ENCODE measurements at regions not wholly inside any gene's neighbourhood (a gene's known extent, or its start where the extent isn't known, plus 50 kb on each side); places are given as distances from the start of the nearest gene placed in this dataset.
"Not testable (repeated sequence)": the region's sequence is repeated elsewhere in the genome, so short reads cannot be mapped to it uniquely, and the experiment has no call there.

DNA sequence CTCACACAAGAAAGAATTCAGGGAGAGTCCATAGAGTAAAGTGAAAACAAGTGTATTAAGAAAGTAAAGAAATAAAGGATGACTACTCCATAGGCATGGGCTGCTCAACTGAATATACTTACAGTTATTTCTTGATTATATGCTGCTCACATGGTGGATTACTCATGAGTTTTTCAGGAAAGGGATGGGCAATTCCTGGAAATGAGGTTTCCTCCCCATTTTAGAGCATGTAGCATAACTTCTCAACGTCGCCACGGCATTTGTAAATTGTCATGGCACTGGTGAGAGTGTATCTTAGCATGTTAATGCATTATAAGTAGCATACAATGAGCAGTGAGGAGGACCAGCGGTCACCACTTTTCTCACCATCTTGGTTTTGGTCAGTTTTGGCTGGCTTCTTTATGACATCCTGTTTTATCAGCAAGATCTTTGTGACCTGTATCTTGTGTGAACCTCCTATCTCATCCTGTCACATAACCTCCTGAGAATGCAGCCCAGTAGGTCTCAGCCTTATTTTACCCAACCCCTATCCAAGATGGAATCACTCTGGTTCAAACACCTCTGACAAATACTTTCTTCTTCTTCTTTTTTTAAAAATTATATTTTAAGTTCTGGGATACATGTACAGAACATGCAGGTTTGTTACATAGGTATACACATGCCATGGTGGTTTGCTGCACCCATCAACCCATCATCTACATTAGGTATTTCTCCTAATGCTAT lies 849.7 kb downstream of the TBL1XR1 start:
- no peak for DNase-seq (ENCODE audit: low read depth in 2 of 2)

DNA sequence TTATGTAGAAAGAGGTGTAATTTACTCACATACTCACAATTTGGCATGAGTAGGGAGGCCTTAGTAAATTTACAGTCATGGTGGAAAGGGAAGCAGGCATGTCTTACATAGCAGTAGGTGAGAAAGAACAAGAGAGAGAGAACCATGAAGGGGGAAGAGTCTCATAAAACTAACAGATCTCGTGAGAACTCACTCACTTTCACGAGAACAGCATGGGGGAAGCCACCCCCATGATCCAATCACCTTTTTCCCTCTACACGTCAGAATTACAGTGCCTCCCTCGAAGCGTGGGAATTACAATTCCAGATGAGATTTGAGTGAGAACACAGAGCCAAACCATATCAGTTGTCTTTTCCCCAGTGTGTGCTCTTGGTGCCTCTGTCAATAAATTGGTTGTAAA lies 855.3 kb downstream of the TBL1XR1 start:
- DNase-seq (ENCODE audit: low read depth in 2 of 2) = no peak

DNA sequence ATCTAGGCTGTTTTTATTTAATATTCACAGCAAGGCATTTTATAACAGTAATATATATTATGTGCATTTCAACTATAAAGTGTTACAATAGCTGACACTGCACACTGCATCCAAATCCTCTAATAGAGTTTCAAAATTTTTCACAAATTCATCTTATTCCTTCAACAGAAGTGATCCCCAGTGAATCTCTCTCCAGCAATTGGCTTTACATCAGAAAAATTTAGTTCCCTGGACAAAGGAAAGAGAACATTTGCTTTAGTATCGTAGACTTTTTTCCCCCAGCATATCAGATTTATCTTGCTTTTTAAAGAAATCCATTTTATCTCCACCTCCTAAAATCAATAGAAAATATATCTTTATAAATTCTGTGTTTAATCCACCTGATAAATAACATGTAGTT lies 868.6 kb downstream of the TBL1XR1 start:
- no peak for DNase-seq (ENCODE audit: low read depth in 2 of 2)

DNA sequence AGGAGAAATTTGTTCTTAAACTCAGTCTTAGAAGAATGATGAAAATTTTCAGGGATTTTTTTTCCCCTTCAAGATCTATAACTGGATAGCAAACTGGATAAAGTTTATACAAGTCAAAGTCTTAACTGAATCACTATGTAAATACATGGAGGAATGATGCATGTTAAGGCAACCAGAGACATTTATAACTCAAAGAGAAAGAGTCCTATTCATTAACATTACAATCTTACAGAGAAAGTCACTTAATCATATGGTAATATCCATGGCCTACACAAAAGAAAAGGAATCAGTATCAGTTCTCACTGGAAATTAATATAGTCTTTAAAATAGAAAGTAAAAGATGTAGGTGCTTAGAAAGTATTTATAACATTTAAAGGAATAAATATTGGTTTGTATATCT lies 869.1 kb downstream of the TBL1XR1 start:
- no peak for DNase-seq (ENCODE audit: low read depth in 2 of 2)

DNA sequence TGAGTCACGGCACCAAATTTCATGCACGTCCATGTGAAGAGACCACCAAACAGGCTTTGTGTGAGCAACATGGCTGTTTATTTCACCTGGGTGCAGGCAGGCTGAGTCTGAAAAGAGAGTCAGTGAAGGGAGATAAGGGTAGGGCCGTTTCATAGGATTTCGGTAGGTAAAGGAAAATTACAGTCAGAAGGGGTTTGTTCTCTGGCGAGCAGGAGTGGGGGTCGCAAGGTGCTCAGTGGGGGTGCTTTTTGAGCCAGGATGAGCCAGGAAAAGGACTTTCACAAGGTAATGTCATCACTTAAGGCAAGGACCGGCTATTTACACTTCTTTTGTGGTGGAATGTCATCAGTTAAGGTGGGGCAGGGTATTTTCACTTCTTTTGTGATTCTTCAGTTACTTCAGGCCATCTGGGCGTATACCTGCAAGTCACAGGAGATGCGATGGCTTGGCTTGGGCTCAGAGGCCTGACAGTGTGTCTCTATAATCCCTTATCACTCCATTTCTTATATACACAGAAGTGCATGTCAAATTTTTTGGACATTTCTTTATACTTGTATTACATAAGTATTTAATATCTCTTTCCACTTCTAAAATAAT lies 870.3 kb downstream of the TBL1XR1 start:
- DNase-seq (ENCODE audit: low read depth in 2 of 2) = not testable (repeated sequence)

DNA sequence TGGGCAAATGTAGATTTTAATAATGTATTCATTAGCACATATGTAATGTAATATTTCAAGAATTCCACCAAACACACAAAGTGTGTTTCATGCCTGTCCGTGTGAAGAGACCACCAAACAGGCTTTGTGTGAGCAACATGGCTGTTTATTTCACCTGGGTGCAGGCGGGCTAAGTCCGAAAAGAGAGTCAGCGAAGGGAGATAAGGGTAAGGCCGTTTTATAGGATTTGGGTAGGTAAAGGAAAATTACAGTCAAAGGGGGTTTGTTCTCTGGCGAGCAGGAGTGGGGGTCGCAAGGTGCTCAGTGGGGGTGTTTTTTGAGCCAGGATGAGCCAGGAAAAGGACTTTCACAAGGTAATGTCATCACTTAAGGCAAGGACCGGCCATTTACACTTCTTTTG lies 875.8 kb downstream of the TBL1XR1 start:
- DNase-seq (ENCODE audit: low read depth in 2 of 2) = not testable (repeated sequence)

DNA sequence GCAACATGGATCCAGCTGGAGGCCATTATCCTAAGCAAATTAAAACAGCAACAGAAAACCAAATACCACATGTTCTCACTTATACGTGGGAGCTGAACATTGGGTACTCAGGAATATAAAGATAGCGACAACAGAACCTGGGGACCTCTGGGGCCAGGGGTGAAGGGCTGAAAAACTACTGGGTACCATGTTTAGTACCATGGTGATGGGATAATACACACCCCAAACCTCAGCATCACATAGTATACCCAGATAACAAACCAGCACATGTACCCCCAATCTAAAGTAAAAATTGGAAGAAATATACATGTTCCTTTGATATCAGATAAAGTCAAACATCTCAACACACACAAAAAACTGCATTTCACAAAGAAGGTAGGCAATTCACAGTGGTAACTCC lies 876.2 kb downstream of the TBL1XR1 start:
- no peak for DNase-seq (ENCODE audit: low read depth in 2 of 2)

DNA sequence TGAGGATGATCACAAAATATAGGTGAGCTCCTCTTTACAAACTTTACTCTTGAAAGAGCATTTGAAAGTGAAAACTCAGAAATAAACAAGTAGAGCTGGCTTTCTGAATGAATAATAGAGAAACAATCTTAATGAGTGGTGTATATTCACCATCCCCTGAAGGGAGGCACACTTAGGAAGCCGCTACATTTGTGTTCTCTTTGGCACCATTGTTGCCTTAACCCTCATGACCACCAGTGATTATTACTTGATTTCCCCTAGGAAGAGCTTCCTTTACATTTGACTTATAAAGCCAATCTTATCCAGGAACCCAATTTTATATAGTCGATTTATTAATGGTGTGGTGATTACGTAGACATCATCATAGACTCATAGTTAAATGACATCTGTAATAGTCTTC lies 883.9 kb downstream of the TBL1XR1 start:
- DNase-seq (ENCODE audit: low read depth in 2 of 2) = no peak

DNA sequence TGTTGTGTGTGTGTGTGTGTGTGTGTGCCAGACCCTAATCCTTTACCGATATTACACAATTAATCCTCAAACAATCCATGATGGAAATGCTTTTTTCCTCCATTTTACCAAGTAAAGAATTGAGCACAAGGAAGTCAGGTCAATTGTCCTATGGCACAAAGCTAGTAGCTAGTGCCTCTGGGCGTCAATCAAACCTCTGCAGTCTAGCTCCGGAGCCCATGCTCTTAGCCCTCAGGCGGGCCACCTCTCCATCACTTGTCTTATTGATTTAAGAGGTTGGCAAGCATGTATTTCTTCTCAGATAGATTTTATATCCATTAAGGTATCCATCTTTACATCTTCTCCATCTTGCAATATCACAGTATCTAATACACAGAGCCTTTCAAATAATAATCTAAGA lies 886.6 kb downstream of the TBL1XR1 start:
- no peak for DNase-seq (ENCODE audit: low read depth in 2 of 2)

DNA sequence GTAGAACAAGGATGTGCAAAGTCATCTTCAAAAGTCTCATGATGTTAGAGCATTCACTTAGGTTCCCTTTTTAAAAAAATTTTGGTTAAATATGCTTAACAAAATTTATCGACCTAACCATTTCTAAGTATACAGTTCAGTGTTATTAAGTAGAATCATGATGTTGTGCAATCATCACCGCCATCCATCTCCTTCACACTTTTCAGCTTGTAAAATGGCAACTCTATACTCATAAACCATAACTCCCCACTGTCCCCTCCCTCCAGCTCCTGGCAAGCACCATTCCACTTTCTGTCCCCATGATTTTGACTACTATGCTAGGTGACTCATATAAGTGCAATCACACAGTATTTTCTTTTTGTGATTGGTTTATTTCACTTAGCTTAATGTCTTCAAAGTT lies 895.0 kb downstream of the TBL1XR1 start:
- DNase-seq (ENCODE audit: low read depth in 2 of 2) = no peak

DNA sequence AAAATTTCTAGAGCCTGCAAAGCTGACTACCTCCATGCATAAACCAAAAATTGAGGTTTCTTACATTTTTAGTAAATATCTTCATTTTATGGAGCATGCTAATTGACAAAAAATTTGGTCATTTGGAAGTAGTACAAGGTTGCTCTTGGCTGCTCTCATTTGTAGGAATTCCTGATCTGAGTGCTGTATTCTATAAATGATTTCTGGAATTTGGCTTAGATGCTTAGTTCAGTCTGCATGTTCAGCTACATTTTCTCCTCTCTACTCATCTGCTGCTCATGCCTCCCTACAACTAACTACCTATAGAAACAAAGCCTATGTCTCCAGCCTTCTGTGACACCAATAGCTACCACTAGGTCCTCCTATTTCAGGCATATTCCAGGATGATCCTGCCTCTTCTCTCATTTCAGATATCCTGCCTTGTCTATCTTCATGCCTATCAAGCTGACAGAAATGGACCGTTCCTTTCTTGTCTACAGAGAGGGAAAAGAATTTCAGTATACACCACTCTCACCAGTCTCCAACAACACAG lies 901.1 kb downstream of the TBL1XR1 start:
- DNase-seq (ENCODE audit: low read depth in 2 of 2) = no peak

DNA sequence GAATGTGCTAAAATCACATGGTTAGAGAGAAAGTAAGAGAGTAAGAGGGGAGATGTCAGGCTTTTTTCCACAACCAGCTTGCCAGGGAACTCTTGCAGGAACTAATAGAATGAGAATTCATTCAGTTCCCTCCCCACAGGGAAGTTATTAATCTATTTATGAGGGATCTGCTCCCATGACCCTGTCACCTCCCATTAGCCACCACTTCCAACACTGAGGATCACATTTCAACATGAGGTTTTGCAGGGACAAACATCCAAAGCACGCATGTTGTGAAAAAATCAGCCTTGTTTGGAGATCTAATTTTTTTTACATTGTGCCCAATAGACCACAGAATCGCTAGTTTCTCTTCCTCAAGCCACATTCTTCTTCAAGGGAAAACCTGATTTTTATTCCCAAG lies 904.0 kb downstream of the TBL1XR1 start:
- DNase-seq (ENCODE audit: low read depth in 2 of 2) = no peak

DNA sequence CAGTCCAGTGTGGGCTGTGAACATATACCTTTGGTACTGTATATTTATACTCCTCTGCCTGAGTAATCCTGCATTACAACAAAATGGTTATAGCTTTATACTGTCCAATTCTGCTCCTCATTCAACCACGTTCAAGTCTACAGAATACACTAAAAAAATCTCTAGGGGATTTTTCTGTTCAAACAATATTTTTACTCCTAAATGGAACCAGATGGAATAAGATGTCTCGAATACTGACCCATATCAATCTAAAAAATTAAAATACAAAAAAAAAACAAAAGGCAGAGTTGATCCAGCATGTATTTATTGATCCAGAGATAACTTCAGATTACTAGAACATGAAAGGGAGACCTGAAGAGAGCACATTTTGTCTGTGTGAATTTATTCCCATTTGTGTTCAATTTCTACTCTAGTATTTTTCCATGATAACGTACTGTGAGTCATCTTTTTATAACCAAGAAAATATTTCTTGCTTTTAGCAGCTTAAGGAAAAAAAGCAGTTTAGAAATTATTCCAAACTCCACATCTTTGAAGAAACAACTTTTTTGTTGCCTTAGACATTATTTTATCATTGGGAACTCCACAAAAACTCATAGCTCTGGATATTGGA lies 910.7 kb downstream of the TBL1XR1 start:
- DNase-seq (ENCODE audit: low read depth in 2 of 2) = no peak

DNA sequence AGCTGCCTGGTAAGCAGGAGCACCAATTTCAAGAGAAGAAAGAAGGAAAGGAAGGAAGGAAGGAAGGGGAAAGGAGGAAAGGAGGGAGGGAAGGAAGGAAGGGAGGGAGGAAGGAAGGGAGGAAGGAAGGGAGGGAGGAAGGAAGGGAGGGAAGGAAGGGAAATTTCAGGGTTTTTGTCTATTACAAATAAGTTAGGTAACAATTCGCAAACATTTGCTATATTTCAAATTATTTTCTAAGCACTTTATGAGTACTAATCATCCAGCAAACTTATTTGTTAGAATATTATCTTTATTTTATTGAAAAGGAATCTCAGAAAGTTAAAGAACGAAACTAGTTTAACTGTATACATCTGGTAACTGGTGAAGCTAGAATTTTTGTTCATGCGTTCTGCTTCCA lies 921.7 kb downstream of the TBL1XR1 start:
- no peak for DNase-seq (ENCODE audit: low read depth in 2 of 2)

DNA sequence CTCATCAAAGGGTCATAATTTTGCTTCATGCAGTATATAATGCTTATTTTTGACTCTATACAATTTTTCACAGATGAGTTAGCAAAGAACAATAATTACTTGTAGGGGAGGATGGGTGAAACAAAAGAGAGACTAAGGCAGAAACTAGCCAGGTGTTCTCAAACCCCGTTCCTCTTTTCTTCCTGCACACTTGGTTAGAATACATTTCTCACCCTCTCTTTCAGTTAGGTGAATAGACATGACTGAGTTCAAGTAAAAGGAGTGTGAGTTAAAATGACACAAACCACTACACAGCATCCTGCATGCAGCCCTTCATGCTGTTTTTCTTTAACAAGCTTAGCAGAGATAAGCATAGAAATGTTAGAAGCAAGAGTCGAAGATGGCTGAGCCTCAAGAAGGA lies 922.2 kb downstream of the TBL1XR1 start:
- DNase-seq (ENCODE audit: low read depth in 2 of 2) = no peak

DNA sequence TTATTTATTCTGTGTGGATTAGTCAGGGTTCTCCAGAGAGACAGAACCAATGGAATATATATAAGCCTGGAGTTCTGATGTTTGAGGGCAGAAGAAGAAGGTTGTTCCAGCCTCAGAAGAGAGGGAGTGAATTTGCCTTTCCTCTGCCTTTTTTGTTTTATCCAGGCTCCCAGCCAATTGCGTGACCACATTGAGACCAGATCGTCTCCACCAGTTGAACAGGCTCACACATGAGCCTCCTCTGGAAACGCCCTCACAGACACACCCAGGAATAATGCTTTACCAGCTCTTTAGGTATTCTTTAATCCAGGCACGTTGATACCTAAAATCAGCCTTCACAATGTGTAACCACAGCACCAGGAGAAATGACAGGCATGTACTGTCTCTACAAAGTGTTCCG lies 923.1 kb downstream of the TBL1XR1 start:
- no peak for DNase-seq (ENCODE audit: low read depth in 2 of 2)

DNA sequence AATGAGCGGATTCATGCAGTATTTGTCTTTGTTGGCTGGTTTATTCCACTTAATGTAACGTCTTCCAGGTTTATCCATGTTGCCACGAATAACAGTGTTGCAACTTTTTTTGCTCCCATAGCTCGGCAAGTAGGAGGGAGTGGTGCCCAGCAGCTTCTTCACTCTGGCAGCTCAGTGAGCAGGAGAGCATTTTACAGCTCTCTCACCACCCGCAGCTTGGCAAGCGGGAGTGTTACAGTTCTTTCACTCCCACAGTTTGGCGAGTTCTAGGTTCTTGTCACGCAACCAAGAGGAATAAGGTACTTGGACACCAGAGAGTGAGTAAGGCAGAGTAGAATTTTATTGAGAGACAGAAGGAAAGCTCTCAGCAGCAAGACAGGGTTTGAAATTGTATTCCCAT lies 935.2 kb downstream of the TBL1XR1 start:
- no peak for DNase-seq (ENCODE audit: low read depth in 2 of 2)

DNA sequence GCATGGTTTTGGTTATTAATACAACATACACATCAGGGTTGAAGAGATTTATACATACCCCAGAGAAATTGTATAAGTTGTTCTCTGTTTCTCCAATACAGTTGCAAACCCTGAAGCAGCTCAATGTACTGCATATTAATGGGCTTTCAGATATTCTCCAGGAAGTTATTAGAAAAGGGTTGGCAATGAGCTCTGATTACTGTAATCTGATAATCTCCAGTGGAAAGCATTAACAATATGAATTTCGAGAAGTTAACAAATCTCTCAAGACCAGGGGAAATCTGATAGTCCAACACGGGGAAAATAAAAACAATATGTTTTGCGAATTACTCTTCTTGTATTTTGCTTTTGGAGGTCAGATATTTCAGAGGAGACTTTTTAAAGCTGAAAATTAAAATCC lies 950.1 kb downstream of the TBL1XR1 start:
- DNase-seq (ENCODE audit: low read depth in 2 of 2) = no peak

DNA sequence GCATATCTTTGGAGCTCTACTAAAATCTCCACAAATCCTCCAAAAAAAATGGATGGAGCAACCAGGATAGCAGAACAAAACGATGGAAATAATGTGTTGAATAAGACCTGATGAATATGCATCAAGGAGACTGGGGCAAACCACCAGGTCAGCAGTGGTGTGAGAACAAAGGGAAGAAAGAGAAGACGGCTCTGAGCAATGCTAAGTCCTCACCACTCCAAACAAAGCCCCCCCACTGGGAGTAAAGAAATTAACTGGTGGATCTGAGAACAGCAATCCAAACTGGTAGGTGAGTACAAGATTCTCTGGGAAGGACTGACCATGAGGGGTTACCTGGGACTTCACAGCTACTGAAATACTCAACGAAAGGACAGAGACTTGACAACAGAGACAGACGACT lies 977.3 kb downstream of the TBL1XR1 start:
- DNase-seq (ENCODE audit: low read depth in 2 of 2) = no peak

DNA sequence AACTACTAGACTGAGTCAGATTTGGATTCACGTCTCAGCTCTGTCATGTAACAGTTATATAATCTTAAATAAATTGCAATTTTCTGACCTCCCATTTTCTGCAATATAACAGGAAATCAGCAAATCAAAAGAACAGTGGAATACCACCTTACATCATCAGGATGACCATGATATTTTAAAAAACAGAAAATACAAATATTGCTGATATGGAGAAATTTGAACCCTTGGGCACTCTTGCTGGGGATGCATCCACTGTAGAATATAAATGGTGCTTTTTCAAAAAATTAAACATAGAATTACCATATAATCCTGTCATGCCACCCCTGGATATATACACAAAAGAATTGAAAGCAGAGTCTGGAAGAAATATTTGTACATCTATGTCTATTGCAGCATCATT lies 982.5 kb downstream of the TBL1XR1 start:
- DNase-seq (ENCODE audit: low read depth in 2 of 2) = no peak

DNA sequence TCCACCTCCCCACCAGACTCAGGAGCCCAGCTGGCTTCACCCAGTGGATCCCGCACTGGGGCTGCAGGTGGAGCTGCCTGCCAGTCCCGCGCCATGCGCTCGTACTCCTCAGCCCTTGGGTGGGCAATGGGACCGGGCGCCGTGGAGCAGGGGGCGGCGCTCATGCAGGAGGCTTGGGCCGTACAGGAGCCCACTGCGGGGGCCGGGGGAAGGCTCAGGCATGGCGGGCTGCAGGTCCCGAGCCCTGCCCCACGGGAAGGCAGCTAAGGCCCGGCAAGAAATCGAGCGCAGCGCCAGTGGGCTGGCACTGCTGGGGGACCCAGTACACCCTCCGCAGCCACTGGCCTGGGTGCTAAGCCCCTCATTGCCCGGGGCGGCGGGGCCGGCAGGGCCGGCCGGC lies 984.0 kb downstream of the TBL1XR1 start:
- not testable (repeated sequence) for DNase-seq (ENCODE audit: low read depth in 2 of 2)

DNA sequence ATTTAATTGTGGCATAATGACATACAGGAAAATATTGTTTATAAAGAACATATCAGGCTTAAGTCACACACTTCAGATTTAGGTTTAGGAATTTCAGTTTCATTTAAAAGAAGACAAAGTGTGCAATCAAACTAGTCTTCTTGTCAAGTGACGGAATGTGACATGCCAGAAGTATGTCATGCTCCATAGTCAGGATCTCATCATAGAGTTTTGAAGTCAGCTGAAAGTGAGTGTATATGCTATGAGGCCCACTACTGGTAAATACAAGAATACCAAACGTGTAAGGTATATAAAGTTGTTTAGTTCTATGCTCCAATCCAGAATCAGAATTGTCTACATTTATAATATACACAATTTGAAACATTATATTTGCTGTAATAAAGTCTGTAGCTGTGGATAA lies 988.4 kb downstream of the TBL1XR1 start:
- DNase-seq (ENCODE audit: low read depth in 2 of 2) = no peak

DNA sequence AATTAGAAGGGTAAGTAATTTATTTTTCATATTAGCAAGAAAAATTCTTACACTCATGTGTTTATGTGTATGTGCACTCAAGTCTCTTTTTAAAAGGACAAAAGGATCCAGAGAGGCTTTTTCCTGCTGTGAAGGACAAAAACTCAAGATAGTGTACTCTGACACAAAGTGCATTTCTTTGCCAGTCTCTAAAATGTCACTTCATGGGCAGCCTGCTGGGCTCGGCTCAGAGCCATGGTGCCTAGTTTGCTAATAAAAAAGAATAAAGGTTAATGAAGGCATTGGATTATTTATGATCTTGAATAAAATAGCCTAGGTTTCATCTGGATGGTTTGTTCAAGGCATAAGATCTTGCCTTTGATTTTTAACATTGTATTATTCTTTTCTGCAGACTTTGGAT lies 989.0 kb downstream of the TBL1XR1 start:
- no peak for DNase-seq (ENCODE audit: low read depth in 2 of 2)

Measured in dermis microvascular lymphatic vessel endothelial cell (primary cell).